ENCODE measurements at regions not wholly inside any gene's neighbourhood (a gene's known extent, or its start where the extent isn't known, plus 50 kb on each side); places are given as distances from the start of the nearest gene placed in this dataset.

GRCh38 chr3:5054098-5054497, 68.0 kb upstream of the ARL8B start:
- TF ChIP-seq NR3C1 (CRISPR knock-in tag; IDR thresholded peaks at IDR 0.05) (no peak), ZNF217 (CRISPR knock-in tag; IDR thresholded peaks at IDR 0.05) (no peak), SRSF1 (IDR thresholded peaks at IDR 0.05; ENCODE audit: low read depth, low read length) (no peak), EZH2 (IDR thresholded peaks at IDR 0.05; ENCODE audit: borderline replicate concordance, low read depth, low read length) (no peak), ZBTB33 (CRISPR knock-in tag; IDR thresholded peaks at IDR 0.05) (no peak), FOXA3 (CRISPR knock-in tag; conservative IDR thresholded peaks at IDR 0.05 in 1 of 2, IDR thresholded peaks at IDR 0.05 in 1 of 2) (no peak), CTCF (IDR thresholded peaks at IDR 0.05 in 2 of 3, conservative IDR thresholded peaks at IDR 0.05 in 1 of 3; ENCODE audit: insufficient read depth in 2 of 3, low read depth in 1 of 3, low read length in 3 of 3) (no peak)

Measured in K562 (cell line).